OCI-LY1 (cell line): ENCODE measurements at regions not wholly inside any gene's neighbourhood (a gene's known extent, or its start where the extent isn't known, plus 50 kb on each side); places are given as distances from the start of the nearest gene placed in this dataset.
"Not testable (repeated sequence)": the region's sequence is repeated elsewhere in the genome, so short reads cannot be mapped to it uniquely, and the experiment has no call there.

Source experiments
- H2AFZ ChIP-seq: fragments of 200-600 bp; sonication (generic), shearing (Covaris generic); 2 replicates; pipeline ENCODE4 v1.6.0; 2014; ENCODE audit warnings: antibody characterized with exemption, mild to moderate bottlenecking, low read length
- H3F3A ChIP-seq: fragments of 200-600 bp; sonication (generic), shearing (Covaris generic); 2 replicates; pipeline ENCODE4 v1.6.0; 2014; ENCODE audit warnings: mild to moderate bottlenecking, antibody characterized with exemption, low read length, moderate library complexity; ENCODE audit not compliant: insufficient read depth
- H3K27ac ChIP-seq: fragments of 200-600 bp; sonication (generic); 2 replicates; pipeline ENCODE4 v1.5.1; 2014; ENCODE audit warnings: low read length, mixed run types, mild to moderate bottlenecking, low read depth; ENCODE audit not compliant: poor library complexity, severe bottlenecking
- H3K27me3 ChIP-seq: fragments of 200-600 bp; sonication (generic); 2 replicates; pipeline ENCODE4 v1.6.0; 2014; ENCODE audit warnings: antibody characterized with exemption, mild to moderate bottlenecking, low read length, moderate library complexity; ENCODE audit not compliant: insufficient read depth
- H3K36me3 ChIP-seq: fragments of 200-600 bp; sonication (generic); 2 replicates; pipeline ENCODE4 v1.6.1; 2014; ENCODE audit warnings: mild to moderate bottlenecking, antibody characterized with exemption, low read length, moderate library complexity, mixed read lengths; ENCODE audit not compliant: insufficient read depth
- H3K4me1 ChIP-seq: fragments of 200-600 bp; sonication (generic); 2 replicates; pipeline ENCODE4 v1.5.1; 2014; ENCODE audit warnings: mild to moderate bottlenecking, low read length, moderate library complexity; ENCODE audit not compliant: insufficient read depth, severe bottlenecking
- H3K4me2 ChIP-seq: fragments of 200-600 bp; sonication (generic), shearing (Covaris generic); 2 replicates; pipeline ENCODE4 v1.6.1; 2014; ENCODE audit warnings: low read length
- H3K4me3 ChIP-seq: fragments of 200-600 bp; sonication (generic); 2 replicates; pipeline ENCODE4 v1.5.1; 2014; ENCODE audit warnings: low read length, low read depth, mild to moderate bottlenecking, mixed read lengths; ENCODE audit not compliant: poor library complexity, severe bottlenecking
- H3K79me2 ChIP-seq: fragments of 200-600 bp; shearing (Covaris generic); 2 replicates; pipeline ENCODE4 v1.6.1; 2016; ENCODE audit warnings: mixed run types, low read length, mixed read lengths; ENCODE audit not compliant: insufficient read depth
- H3K9ac ChIP-seq: fragments of 200-600 bp; sonication (generic), shearing (Covaris generic); 2 replicates; pipeline ENCODE4 v1.6.1; 2014; ENCODE audit warnings: mild to moderate bottlenecking, low read length, mixed read lengths
- H3K9me2 ChIP-seq: fragments of 200-600 bp; sonication (generic), shearing (Covaris generic); 2 replicates; pipeline ENCODE4 v1.6.1; 2014; ENCODE audit warnings: low read depth, mild to moderate bottlenecking, low read length, mixed read lengths
- H3K9me3 ChIP-seq: fragments of 200-600 bp; shearing (Covaris generic); 2 replicates; pipeline ENCODE4 v1.6.1; 2014; ENCODE audit warnings: low read length, mixed read lengths
- H4K20me1 ChIP-seq: fragments of 200-600 bp; sonication (generic), shearing (Covaris generic); 2 replicates; pipeline ENCODE4 v1.6.0; 2016; ENCODE audit warnings: mild to moderate bottlenecking, low read length; ENCODE audit not compliant: insufficient read depth
- EZH2 ChIP-seq: fragments of 200-600 bp; sonication (generic), shearing (Covaris generic); IDR thresholded peaks from 2 replicates; pipeline ENCODE4 v1.8.0; 2017; ENCODE audit warnings: borderline replicate concordance, mixed run types, mild to moderate bottlenecking, antibody characterized with exemption, low read length, moderate library complexity, mixed read lengths
- TF ChIP-seq, protein P1 (sequence below): fragments of 200-600 bp; sonication (generic), shearing (Covaris generic); IDR thresholded peaks from 2 replicates; pipeline ENCODE4 v1.5.1; 2017; ENCODE audit warnings: mild to moderate bottlenecking, antibody characterized with exemption, low read length, moderate library complexity, mixed read lengths

DNA sequence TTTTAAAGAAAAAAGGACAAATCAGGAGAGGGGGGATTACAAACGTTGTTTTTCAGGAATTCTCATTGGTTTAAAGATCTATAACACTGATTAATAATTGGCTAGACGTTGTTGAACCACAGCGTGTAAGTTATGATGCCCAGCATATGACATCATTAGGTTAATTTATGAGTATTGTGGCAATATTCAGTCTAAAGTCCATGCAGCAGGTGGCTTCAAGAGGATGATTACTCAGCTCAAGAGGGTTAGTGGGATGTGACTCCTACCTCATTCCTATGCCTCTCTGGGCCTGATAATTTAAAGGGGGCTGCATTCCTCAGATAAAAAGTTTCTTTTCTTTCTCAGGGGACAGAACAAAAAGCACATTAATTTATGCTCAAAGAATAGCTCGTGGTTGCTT lies 1309.0 kb downstream of the EPHA7 start:
- H3K4me1 ChIP-seq = no peaks in the 10 kb centered on the region
- no peaks in the 10 kb centered on the region for H3K27me3 ChIP-seq
- TF ChIP-seq, protein P1, sequence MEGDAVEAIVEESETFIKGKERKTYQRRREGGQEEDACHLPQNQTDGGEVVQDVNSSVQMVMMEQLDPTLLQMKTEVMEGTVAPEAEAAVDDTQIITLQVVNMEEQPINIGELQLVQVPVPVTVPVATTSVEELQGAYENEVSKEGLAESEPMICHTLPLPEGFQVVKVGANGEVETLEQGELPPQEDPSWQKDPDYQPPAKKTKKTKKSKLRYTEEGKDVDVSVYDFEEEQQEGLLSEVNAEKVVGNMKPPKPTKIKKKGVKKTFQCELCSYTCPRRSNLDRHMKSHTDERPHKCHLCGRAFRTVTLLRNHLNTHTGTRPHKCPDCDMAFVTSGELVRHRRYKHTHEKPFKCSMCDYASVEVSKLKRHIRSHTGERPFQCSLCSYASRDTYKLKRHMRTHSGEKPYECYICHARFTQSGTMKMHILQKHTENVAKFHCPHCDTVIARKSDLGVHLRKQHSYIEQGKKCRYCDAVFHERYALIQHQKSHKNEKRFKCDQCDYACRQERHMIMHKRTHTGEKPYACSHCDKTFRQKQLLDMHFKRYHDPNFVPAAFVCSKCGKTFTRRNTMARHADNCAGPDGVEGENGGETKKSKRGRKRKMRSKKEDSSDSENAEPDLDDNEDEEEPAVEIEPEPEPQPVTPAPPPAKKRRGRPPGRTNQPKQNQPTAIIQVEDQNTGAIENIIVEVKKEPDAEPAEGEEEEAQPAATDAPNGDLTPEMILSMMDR = no peak
- no peak for TF ChIP-seq EZH2
- H3K27ac ChIP-seq = no peak overlapping the region
- H3K79me2 ChIP-seq = no peaks in the 10 kb centered on the region
- no peaks in the 10 kb centered on the region for H3K9me2 ChIP-seq
- H3F3A ChIP-seq = no peaks in the 10 kb centered on the region
- no peak overlapping the region for H3K4me3 ChIP-seq
- no peaks in the 10 kb centered on the region for H3K36me3 ChIP-seq
- H2AFZ ChIP-seq = no peak overlapping the region
- H3K9ac ChIP-seq = no peak overlapping the region
- H3K9me3 ChIP-seq = no peaks in the 10 kb centered on the region
- H3K4me2 ChIP-seq = no peak overlapping the region
- H4K20me1 ChIP-seq = no peaks in the 10 kb centered on the region

DNA sequence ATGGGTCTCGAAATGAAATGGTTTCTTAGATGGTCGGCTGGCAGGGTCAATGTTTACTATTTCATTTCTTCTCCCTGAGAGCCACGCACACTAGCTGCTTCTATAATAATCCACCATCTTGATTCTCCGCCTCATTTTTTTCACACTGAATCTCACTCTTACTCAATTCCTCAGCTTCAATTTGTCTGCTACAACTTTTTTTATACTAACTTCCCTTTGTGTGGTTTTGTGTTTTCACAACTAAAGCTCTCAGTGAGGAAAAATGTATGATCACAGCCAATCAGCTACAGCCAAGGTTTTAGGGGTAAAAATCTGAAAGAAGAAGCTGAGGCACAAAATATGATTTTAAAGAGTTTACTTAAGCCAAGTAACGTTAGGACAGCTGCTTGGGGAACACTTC lies 1309.4 kb downstream of the EPHA7 start:
- no peaks in the 10 kb centered on the region for H4K20me1 ChIP-seq
- no peaks in the 10 kb centered on the region for H3K4me1 ChIP-seq
- H3K9me2 ChIP-seq = no peaks in the 10 kb centered on the region
- TF ChIP-seq EZH2 = no peak
- no peaks in the 10 kb centered on the region for H3K27me3 ChIP-seq
- no peaks in the 10 kb centered on the region for H3K9me3 ChIP-seq
- no peaks in the 10 kb centered on the region for H3K79me2 ChIP-seq
- H3K36me3 ChIP-seq = no peaks in the 10 kb centered on the region
- no peak overlapping the region for H2AFZ ChIP-seq
- H3F3A ChIP-seq = no peaks in the 10 kb centered on the region
- H3K27ac ChIP-seq = no peak overlapping the region
- H3K9ac ChIP-seq = no peak overlapping the region
- H3K4me2 ChIP-seq = no peak overlapping the region
- no peak overlapping the region for H3K4me3 ChIP-seq

DNA sequence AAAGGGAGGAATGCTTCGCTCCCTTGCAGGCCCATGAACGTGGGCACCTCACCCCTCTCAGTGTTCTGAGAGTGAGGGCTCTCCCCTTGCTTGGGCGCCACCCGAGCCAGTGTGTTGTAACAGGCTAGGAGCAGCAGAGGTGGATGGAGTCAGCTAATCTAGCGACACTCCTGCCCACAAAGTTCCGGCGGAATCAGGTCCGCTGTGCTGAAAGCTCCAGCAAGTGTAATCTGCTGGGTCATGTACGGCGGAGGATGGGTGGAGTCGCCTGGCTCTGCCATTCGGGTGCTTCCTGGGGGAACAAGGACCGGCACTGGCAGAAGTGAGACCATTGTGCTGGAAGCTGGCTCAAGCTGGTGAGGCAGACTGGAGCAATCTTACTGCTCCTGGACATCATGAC lies 1310.1 kb downstream of the EPHA7 start:
- Histone ChIP-seq H2AFZ (no peak overlapping the region), H3F3A (no peaks in the 10 kb centered on the region)
- TF ChIP-seq EZH2 = no peak
- TF ChIP-seq, protein P1 = no peak

DNA sequence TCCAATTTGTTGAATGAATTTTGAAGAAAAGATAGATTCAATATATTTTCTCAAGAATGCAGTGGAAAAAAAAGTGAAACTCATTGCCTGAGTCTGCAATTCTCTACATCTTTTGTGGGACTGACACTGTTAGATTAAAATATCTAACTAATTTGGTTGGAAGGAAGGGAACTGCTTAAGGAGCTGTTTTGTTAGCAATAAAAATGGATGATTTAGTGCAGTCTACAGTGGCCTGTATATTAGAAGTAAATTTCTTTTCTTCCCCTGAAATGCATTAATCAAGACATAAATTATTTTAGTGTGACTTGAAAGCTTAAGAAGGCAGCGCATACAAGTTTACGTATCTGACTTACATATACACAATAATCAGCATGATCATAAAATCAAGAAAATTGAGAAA lies 1332.6 kb downstream of the EPHA7 start:
- H3K4me3 ChIP-seq = no peak overlapping the region
- H3K9me2 ChIP-seq = no peaks in the 10 kb centered on the region
- TF ChIP-seq, protein P1 = no peak
- no peak for TF ChIP-seq EZH2
- H3K9ac ChIP-seq = no peak overlapping the region
- no peaks in the 10 kb centered on the region for H3K9me3 ChIP-seq
- H3K79me2 ChIP-seq = no peaks in the 10 kb centered on the region
- H4K20me1 ChIP-seq = no peaks in the 10 kb centered on the region
- no peaks in the 10 kb centered on the region for H3K4me1 ChIP-seq
- no peaks in the 10 kb centered on the region for H3F3A ChIP-seq
- no peak overlapping the region for H3K27ac ChIP-seq
- H3K36me3 ChIP-seq = no peaks in the 10 kb centered on the region
- no peaks in the 10 kb centered on the region for H3K27me3 ChIP-seq
- H2AFZ ChIP-seq = no peak overlapping the region
- H3K4me2 ChIP-seq = no peak overlapping the region

More for the DNA sequence above, 1310.1 kb downstream of the EPHA7 start:
- Histone ChIP-seq H3K4me1 (no peaks in the 10 kb centered on the region), H3K9me2 (no peaks in the 10 kb centered on the region), H3K9me3 (no peaks in the 10 kb centered on the region), H3K36me3 (no peaks in the 10 kb centered on the region), H3K27me3 (no peaks in the 10 kb centered on the region), H3K4me3 (no peak overlapping the region), H4K20me1 (no peaks in the 10 kb centered on the region), H3K4me2 (no peak overlapping the region), H3K27ac (no peak overlapping the region), H3K9ac (no peak overlapping the region), H3K79me2 (no peaks in the 10 kb centered on the region)

DNA sequence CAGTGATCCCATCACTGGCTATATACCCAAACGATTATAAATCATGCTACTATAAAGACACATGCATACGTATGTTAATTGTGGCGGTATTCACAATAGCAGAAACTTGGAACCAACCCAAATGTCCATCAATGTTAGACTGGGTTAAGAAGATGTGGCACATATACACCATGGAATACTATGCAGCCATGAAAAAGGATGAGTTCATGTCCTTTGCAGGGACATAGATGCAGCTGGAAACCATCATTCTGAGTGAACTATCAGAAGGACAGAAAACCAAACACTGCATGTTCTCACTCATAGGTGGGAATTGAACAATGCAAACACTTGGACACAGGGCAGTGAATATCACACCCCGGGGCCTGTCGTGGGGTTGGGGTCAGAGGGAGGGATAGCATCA lies 1335.4 kb downstream of the EPHA7 start:
- H3K9me2 ChIP-seq, H3K27me3 ChIP-seq, H3K36me3 ChIP-seq, H3K4me2 ChIP-seq, H3K79me2 ChIP-seq, H3K9ac ChIP-seq, H3K9me3 ChIP-seq, H3K27ac ChIP-seq, H4K20me1 ChIP-seq, H3K4me1 ChIP-seq, H2AFZ ChIP-seq, H3F3A ChIP-seq, H3K4me3 ChIP-seq: not testable (repeated sequence)
